Stimulated activated CD8-positive, alpha-beta memory T cell treated with anti-CD3 and anti-CD28 coated beads, Interleukin-12 subunit alpha, Interleukin-12 subunit beta, amount 100 ng/mL, for 24 hours (primary cell): ENCODE measurements at regions not wholly inside any gene's neighbourhood (a gene's known extent, or its start where the extent isn't known, plus 50 kb on each side); places are given as distances from the start of the nearest gene placed in this dataset.

Experiments
- DNase-seq: peaks from one replicate; pipeline ENCODE4 v3.0.0-alpha.2; 2020; ENCODE audit errors: extremely low read depth

DNA sequence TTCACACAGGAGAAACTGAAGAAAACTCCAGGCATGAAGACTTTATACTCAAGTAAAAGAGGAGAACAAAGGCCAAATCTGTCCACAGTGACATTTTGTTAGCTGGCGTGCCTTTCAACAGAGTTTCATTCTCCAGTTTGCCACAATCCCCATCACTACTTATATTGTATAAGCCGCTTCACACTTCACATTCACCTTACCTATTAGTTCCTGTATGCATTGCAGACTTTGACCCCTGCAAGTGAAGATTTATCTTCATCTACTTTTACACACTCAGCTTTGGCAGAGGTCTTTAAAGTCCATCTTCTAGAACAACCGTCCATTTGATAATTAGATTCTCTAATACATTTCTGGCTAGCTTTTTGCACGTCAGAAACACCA, 56.8 kb upstream of the TANK start:
- no peak for DNase-seq

DNA sequence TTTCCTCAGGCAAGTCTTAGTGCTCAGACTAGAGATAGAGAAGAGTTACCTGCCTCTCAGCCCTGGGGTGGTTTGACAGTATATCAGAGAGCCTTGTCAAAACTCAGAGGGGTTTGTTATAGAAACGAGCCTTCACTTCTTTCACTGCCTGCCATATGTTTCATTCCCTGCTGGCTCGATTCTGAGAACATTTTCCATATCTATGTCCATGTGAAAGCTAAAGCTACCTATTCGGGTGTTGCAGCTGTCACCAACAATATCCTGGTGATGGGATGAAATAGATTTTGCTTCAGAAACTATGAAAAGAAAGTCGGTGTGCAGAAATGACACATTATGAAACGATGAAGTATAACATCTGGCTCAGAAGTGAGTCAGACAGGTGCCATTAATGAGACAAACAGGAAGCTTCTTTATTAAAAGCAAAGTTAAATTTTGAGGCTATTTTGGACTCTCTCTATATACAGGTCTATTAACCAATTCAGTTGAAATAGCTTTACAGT, 56.1 kb upstream of the TANK start:
- DNase-seq: no peak

DNA sequence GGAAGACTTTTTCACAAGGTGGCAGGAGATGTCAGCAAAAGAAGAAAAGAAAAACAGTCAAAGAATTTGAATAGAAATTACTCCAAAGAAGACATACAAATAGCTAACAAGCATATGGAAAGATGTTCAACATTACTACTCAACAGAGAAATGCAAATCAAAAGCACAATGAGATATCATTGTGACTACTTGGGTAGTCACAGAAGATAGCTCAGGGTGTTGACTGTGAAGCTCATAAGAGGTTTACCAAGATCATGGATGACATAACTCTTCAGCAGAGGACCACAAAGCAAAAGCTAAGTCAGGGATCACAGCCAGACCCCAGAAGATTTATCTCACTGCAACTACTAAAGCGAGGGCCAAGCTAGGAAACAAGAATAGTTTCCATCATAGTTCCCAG, 53.0 kb upstream of the TANK start:
- no peak for DNase-seq
